CD8-positive, alpha-beta memory T cell (primary cell): ENCODE measurements at regions not wholly inside any gene's neighbourhood (a gene's known extent, or its start where the extent isn't known, plus 50 kb on each side); places are given as distances from the start of the nearest gene placed in this dataset.

Source experiments
- CTCF ChIA-PET: fragments of 350-600 bp; sonication (Branson Sonifier 250); formaldehyde crosslinking; loops from one replicate; lab custom pipeline; 2021; ENCODE audit warnings: antibody characterized with exemption; lab: Charles Lee
- POLR2A ChIA-PET: fragments of 350-600 bp; sonication (Branson Sonifier 250); formaldehyde crosslinking; loops from one replicate; lab custom pipeline; 2021; ENCODE audit warnings: antibody characterized with exemption; lab: Charles Lee
- DNase-seq, 5 donors: peaks; one replicate each; pipeline versions ENCODE4 v3.0.0 to v3.0.0-alpha.2; 2020 to 2022; ENCODE audit warnings: mixed read lengths in 1 of 5
- H3K27ac ChIP-seq: one replicate; pipeline ENCODE4 v1.7.0; 2013; ENCODE audit warnings: low read depth, mild to moderate bottlenecking, low read length, moderate library complexity
- H3K27me3 ChIP-seq: 2 replicates; pipeline ENCODE4 v1.7.0; 2013; ENCODE audit warnings: low read length, mild to moderate bottlenecking; ENCODE audit not compliant: insufficient read depth, poor library complexity, severe bottlenecking
- H3K36me3 ChIP-seq: 2 replicates; pipeline ENCODE4 v1.7.0; 2013; ENCODE audit warnings: mild to moderate bottlenecking, low read length, moderate library complexity; ENCODE audit not compliant: insufficient read depth
- H3K4me1 ChIP-seq: 2 replicates; pipeline ENCODE4 v1.7.0; 2013; ENCODE audit warnings: mild to moderate bottlenecking, low read length, moderate library complexity; ENCODE audit not compliant: insufficient read depth
- H3K4me3 ChIP-seq: 2 replicates; pipeline ENCODE4 v1.7.0; 2013; ENCODE audit warnings: mild to moderate bottlenecking, low read length
- H3K9me3 ChIP-seq: 2 replicates; pipeline ENCODE4 v1.7.0; 2013; ENCODE audit warnings: mild to moderate bottlenecking, low read length
- H3K27ac Mint-ChIP-seq, 8 donors: one replicate each; pipeline ENCODE4 v1.8.0; 2020 to 2021; ENCODE audit warnings: mixed read lengths in 8 of 8, mild to moderate bottlenecking in 6 of 8, inconsistent platforms in 3 of 8, moderate library complexity in 3 of 8
- H3K27me3 Mint-ChIP-seq, 2 donors: one replicate each; pipeline ENCODE4 v1.8.0; 2020 to 2021; ENCODE audit warnings: mixed read lengths in 2 of 2, mild to moderate bottlenecking in 1 of 2, moderate library complexity in 1 of 2
- H3K36me3 Mint-ChIP-seq, 3 donors: one replicate each; pipeline ENCODE4 v1.8.0; 2020 to 2021; ENCODE audit warnings: mixed read lengths in 3 of 3, inconsistent platforms in 1 of 3, mild to moderate bottlenecking in 1 of 3
- H3K4me1 Mint-ChIP-seq, 3 donors: one replicate each; pipeline ENCODE4 v1.8.0; 2020 to 2021; ENCODE audit warnings: mixed read lengths in 3 of 3, inconsistent platforms in 1 of 3, mild to moderate bottlenecking in 1 of 3
- H3K4me3 Mint-ChIP-seq, 7 donors: one replicate each; pipeline ENCODE4 v1.8.0; 2020 to 2021; ENCODE audit warnings: mixed read lengths in 7 of 7, mild to moderate bottlenecking in 6 of 7, moderate library complexity in 4 of 7, inconsistent platforms in 2 of 7
- H3K9me3 Mint-ChIP-seq, 5 donors: one replicate each; pipeline ENCODE4 v1.8.0; 2020 to 2022; ENCODE audit warnings: mixed read lengths in 5 of 5, mild to moderate bottlenecking in 3 of 5, moderate library complexity in 2 of 5, inconsistent platforms in 1 of 5

- DNase-seq, result no peak
- Mint-ChIP-seq H3K36me3 (no peaks in the 10 kb centered on the region), H3K4me1 (no peaks in the 10 kb centered on the region), H3K9me3 (peaks cover 0 to 17% (median 8%) of the 10 kb centered on the region in 5 donors), H3K4me3 (no peak overlapping the region), H3K27me3 (no peaks in the 10 kb centered on the region), H3K27ac (no peak overlapping the region)
- no peaks in the 10 kb centered on the region for H3K9me3 ChIP-seq
- no peaks in the 10 kb centered on the region for H3K36me3 ChIP-seq
- no peak overlapping the region for H3K27ac ChIP-seq
- ChIA-PET CTCF (no interaction called here), POLR2A (no interaction called here)
- no peaks in the 10 kb centered on the region for H3K27me3 ChIP-seq
- no peaks in the 10 kb centered on the region for H3K4me1 ChIP-seq
- no peak overlapping the region for H3K4me3 ChIP-seq
Observed at GRCh38 chr4:137754652-137755471, 222.6 kb upstream of the PCDH18 start.

GRCh38 chr4:137749466-137749865, 217.2 kb upstream of the PCDH18 start:
- no peak overlapping the region for H3K4me3 Mint-ChIP-seq
- Histone ChIP-seq H3K9me3 (no peaks in the 10 kb centered on the region), H3K36me3 (no peaks in the 10 kb centered on the region), H3K4me1 (no peaks in the 10 kb centered on the region), H3K27ac (no peak overlapping the region), H3K4me3 (no peak overlapping the region), H3K27me3 (no peaks in the 10 kb centered on the region)
- H3K27ac Mint-ChIP-seq, result no peak overlapping the region
- H3K36me3 Mint-ChIP-seq, result no peaks in the 10 kb centered on the region
- ChIA-PET POLR2A (no interaction called here), CTCF (no interaction called here)
- no peak for DNase-seq
- H3K27me3 Mint-ChIP-seq, result no peaks in the 10 kb centered on the region
- no peaks in the 10 kb centered on the region for H3K4me1 Mint-ChIP-seq
- H3K9me3 Mint-ChIP-seq, result peaks cover 2 to 17% (median 8%) of the 10 kb centered on the region in 5 donors

- no peak overlapping the region for H3K4me3 Mint-ChIP-seq
- no peaks in the 10 kb centered on the region for H3K4me1 Mint-ChIP-seq
- ChIA-PET POLR2A (no interaction called here), CTCF (no interaction called here)
- DNase-seq, result no peak
- H3K4me3 ChIP-seq, result no peak overlapping the region
- no peaks in the 10 kb centered on the region for H3K27me3 Mint-ChIP-seq
- peaks cover 2 to 21% (median 8%) of the 10 kb centered on the region in 5 donors for H3K9me3 Mint-ChIP-seq
- H3K4me1 ChIP-seq, result no peaks in the 10 kb centered on the region
- H3K27me3 ChIP-seq, result no peaks in the 10 kb centered on the region
- H3K36me3 Mint-ChIP-seq, result no peaks in the 10 kb centered on the region
- no peak overlapping the region for H3K27ac ChIP-seq
- no peaks in the 10 kb centered on the region for H3K36me3 ChIP-seq
- H3K9me3 ChIP-seq, result no peaks in the 10 kb centered on the region
- H3K27ac Mint-ChIP-seq, result no peak overlapping the region
Observed at GRCh38 chr4:137748616-137749015, 216.3 kb upstream of the PCDH18 start.

- Mint-ChIP-seq H3K4me1 (no peaks in the 10 kb centered on the region), H3K4me3 (no peak overlapping the region), H3K9me3 (peaks cover 0 to 13% (median 6%) of the 10 kb centered on the region in 5 donors), H3K27me3 (no peaks in the 10 kb centered on the region), H3K27ac (no peak overlapping the region), H3K36me3 (no peaks in the 10 kb centered on the region)
- no peaks in the 10 kb centered on the region for H3K36me3 ChIP-seq
- no peak overlapping the region for H3K27ac ChIP-seq
- H3K4me3 ChIP-seq, result no peak overlapping the region
- H3K9me3 ChIP-seq, result no peaks in the 10 kb centered on the region
- CTCF ChIA-PET, result no interaction called here
- H3K4me1 ChIP-seq, result no peaks in the 10 kb centered on the region
- no peak for DNase-seq
- no peaks in the 10 kb centered on the region for H3K27me3 ChIP-seq
- POLR2A ChIA-PET, result no interaction called here
Observed at GRCh38 chr4:137740141-137740540, 207.8 kb upstream of the PCDH18 start.

- no peak overlapping the region for H3K4me3 Mint-ChIP-seq
- no peak for DNase-seq
- H3K27ac Mint-ChIP-seq, result no peak overlapping the region
- no peaks in the 10 kb centered on the region for H3K9me3 ChIP-seq
- no peak overlapping the region for H3K27ac ChIP-seq
- no peak overlapping the region for H3K4me3 ChIP-seq
- POLR2A ChIA-PET, result no interaction called here
- H3K36me3 ChIP-seq, result no peaks in the 10 kb centered on the region
- no peaks in the 10 kb centered on the region for H3K36me3 Mint-ChIP-seq
- H3K9me3 Mint-ChIP-seq, result peaks cover 2 to 18% (median 6%) of the 10 kb centered on the region in 5 donors
- H3K4me1 Mint-ChIP-seq, result no peaks in the 10 kb centered on the region
- CTCF ChIA-PET, result no interaction called here
- no peaks in the 10 kb centered on the region for H3K4me1 ChIP-seq
- no peaks in the 10 kb centered on the region for H3K27me3 ChIP-seq
- no peaks in the 10 kb centered on the region for H3K27me3 Mint-ChIP-seq
Observed at GRCh38 chr4:137739391-137739790, 207.1 kb upstream of the PCDH18 start.

GRCh38 chr4:137738375-137738990, 206.2 kb upstream of the PCDH18 start:
- no peaks in the 10 kb centered on the region for H3K27me3 Mint-ChIP-seq
- H3K9me3 Mint-ChIP-seq, result peaks cover 2 to 13% (median 9%) of the 10 kb centered on the region in 5 donors
- Histone ChIP-seq H3K27ac (no peak overlapping the region), H3K36me3 (no peaks in the 10 kb centered on the region), H3K9me3 (no peaks in the 10 kb centered on the region), H3K4me1 (no peaks in the 10 kb centered on the region), H3K4me3 (no peak overlapping the region), H3K27me3 (no peaks in the 10 kb centered on the region)
- H3K36me3 Mint-ChIP-seq, result no peaks in the 10 kb centered on the region
- ChIA-PET CTCF (no interaction called here), POLR2A (no interaction called here)
- no peaks in the 10 kb centered on the region for H3K4me1 Mint-ChIP-seq
- DNase-seq, result no peak
- no peak overlapping the region for H3K4me3 Mint-ChIP-seq
- no peak overlapping the region for H3K27ac Mint-ChIP-seq

GRCh38 chr4:137735561-137736104, 203.3 kb upstream of the PCDH18 start:
- Mint-ChIP-seq H3K36me3 (no peaks in the 10 kb centered on the region), H3K27me3 (no peaks in the 10 kb centered on the region), H3K4me1 (no peaks in the 10 kb centered on the region), H3K4me3 (no peak overlapping the region), H3K27ac (no peak overlapping the region), H3K9me3 (peaks cover 7 to 29% (median 12%) of the 10 kb centered on the region in 5 donors)
- Histone ChIP-seq H3K9me3 (no peaks in the 10 kb centered on the region), H3K36me3 (no peaks in the 10 kb centered on the region), H3K4me3 (no peak overlapping the region), H3K27me3 (no peaks in the 10 kb centered on the region), H3K27ac (no peak overlapping the region), H3K4me1 (no peaks in the 10 kb centered on the region)
- ChIA-PET CTCF (no interaction called here), POLR2A (no interaction called here)
- no peak for DNase-seq
